ENCODE measurements at regions not wholly inside any gene's neighbourhood (a gene's known extent, or its start where the extent isn't known, plus 50 kb on each side); places are given as distances from the start of the nearest gene placed in this dataset.

DNA sequence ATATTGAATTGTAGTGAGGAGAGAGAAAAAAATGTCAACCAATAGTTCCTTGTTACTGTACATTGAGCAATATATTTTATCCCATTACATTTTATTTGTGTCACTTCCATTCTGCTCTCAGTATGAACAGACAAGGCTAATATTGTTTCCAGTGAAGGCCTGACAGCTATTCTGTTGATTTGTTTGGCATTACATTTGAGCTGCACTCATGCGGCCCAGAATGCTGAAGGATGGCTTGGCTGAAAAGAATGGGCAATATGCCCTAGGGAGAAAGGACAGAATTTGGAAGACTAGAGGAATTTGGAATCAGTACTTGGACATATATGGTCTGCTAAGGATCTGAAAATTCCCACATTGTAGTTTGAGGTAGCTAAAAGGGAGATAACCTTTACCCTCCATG lies 1294.4 kb downstream of the CDH8 start:
- TF ChIP-seq, protein P1, sequence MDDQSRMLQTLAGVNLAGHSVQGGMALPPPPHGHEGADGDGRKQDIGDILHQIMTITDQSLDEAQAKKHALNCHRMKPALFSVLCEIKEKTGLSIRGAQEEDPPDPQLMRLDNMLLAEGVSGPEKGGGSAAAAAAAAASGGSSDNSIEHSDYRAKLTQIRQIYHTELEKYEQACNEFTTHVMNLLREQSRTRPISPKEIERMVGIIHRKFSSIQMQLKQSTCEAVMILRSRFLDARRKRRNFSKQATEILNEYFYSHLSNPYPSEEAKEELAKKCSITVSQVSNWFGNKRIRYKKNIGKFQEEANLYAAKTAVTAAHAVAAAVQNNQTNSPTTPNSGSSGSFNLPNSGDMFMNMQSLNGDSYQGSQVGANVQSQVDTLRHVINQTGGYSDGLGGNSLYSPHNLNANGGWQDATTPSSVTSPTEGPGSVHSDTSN (CRISPR knock-in tag; IDR thresholded peaks at IDR 0.05; ENCODE audit: borderline replicate concordance), result no peak
- TF ChIP-seq, protein P2, sequence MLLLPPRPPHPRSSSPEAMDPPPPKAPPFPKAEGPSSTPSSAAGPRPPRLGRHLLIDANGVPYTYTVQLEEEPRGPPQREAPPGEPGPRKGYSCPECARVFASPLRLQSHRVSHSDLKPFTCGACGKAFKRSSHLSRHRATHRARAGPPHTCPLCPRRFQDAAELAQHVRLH (CRISPR knock-in tag; IDR thresholded peaks at IDR 0.05; ENCODE audit: borderline replicate concordance, low read depth), result no peak

Measured in HepG2 (cell line).